Ovary (tissue), 7 donors: ENCODE measurements at regions not wholly inside any gene's neighbourhood (a gene's known extent, or its start where the extent isn't known, plus 50 kb on each side); places are given as distances from the start of the nearest gene placed in this dataset.
"Not testable (repeated sequence)": the region's sequence is repeated elsewhere in the genome, so short reads cannot be mapped to it uniquely, and the experiment has no call there.

Experiments used
- DNase-seq, 5 donors: peaks; one replicate each; pipeline ENCODE4 v3.0.0-alpha.2; 2019 to 2020
- H3K27ac ChIP-seq, 2 donors: fragments of 200-600 bp; one replicate each; pipeline versions ENCODE4 v1.5.1 to v1.8.0; 2019 to 2022
- H3K27me3 ChIP-seq: fragments of 200-600 bp; one replicate; pipeline ENCODE4 v1.8.0; 2022
- H3K36me3 ChIP-seq: fragments of 200-600 bp; sonication (generic); one replicate; pipeline ENCODE4 v1.5.1; 2019
- H3K4me1 ChIP-seq: one replicate; pipeline ENCODE4 v1.8.1; 2013; ENCODE audit warnings: mild to moderate bottlenecking, moderate library complexity; ENCODE audit not compliant: insufficient read depth
- H3K4me3 ChIP-seq: fragments of 200-600 bp; sonication (generic); one replicate; pipeline ENCODE4 v1.5.1; 2017
- H3K9me3 ChIP-seq, 2 donors: fragments of 200-600 bp in 1 of 2; sonication (generic) in 1 of 2; one replicate each; pipeline versions ENCODE4 v1.5.1 to v1.8.1; 2013 to 2019; ENCODE audit warnings: mild to moderate bottlenecking in 1 of 2, moderate library complexity in 1 of 2
- EP300 ChIP-seq: sonication (generic); formaldehyde crosslinking; IDR thresholded peaks from one replicate; pipeline ENCODE4 v1.6.1; 2017; ENCODE audit warnings: antibody characterized with exemption
- POLR2A ChIP-seq: fragments of 450-650 bp; IDR thresholded peaks from one replicate; pipeline ENCODE4 v1.6.1; 2017; ENCODE audit warnings: antibody characterized with exemption, mild to moderate bottlenecking, moderate library complexity
- WGBS, 3 donors: extraction: QIAGEN DNeasy Blood & Tissue Kit in 1 of 3; methylation state at CpG; one replicate each; pipeline versions ENCODE4 v1.1.5 to v1.1.7; 2013 to 2017; 5-methylcytosine and 5-hydroxymethylcytosine counted together
- intact Hi-C, 4 donors: fragments of 100-400 bp; cut with DNase I; formaldehyde crosslinking; loops; one replicate each; pipeline versions ENCODE4 v1.11.0 to v1.15.1; 2022 to 2023
- TF ChIP-seq, protein P1 (sequence below), 3 donors: fragments of 450-650 bp in 2 of 3; fragments of 200-600 bp in 1 of 3; IDR thresholded peaks; one replicate each; pipeline versions ENCODE4 v1.5.1 to v1.8.0; 2016 to 2022; ENCODE audit warnings: antibody characterized with exemption in 3 of 3, mild to moderate bottlenecking in 1 of 3
- donor health status: DM: no; HTN: no; CAD: no; lungs with moderate emphysema.
- donor health status: DM: no; HTN: no; CAD: no.
- donor health status: Bipolar disorder and iron deficiency.
- donor health status: DM: no; HTN: no; CAD: no.
- donor health status: DM: yes; HTN: yes; CAD: no.

GRCh38 chr7:137127058-137127457 lies 216.5 kb downstream of the PTN start:
- Histone ChIP-seq H3K27ac (no peak overlapping the region), H3K27me3 (no peaks in the 10 kb centered on the region), H3K4me1 (no peaks in the 10 kb centered on the region), H3K9me3 (no peaks in the 10 kb centered on the region), H3K4me3 (no peak overlapping the region), H3K36me3 (no peaks in the 10 kb centered on the region)
- 43 to 93% (median 57%) methylated on average over 1 of the region's 1 CpG for WGBS, 3 donors
- DNase-seq = no peak
- TF ChIP-seq EP300 (no peak), POLR2A (no peak)
- TF ChIP-seq, protein P1, sequence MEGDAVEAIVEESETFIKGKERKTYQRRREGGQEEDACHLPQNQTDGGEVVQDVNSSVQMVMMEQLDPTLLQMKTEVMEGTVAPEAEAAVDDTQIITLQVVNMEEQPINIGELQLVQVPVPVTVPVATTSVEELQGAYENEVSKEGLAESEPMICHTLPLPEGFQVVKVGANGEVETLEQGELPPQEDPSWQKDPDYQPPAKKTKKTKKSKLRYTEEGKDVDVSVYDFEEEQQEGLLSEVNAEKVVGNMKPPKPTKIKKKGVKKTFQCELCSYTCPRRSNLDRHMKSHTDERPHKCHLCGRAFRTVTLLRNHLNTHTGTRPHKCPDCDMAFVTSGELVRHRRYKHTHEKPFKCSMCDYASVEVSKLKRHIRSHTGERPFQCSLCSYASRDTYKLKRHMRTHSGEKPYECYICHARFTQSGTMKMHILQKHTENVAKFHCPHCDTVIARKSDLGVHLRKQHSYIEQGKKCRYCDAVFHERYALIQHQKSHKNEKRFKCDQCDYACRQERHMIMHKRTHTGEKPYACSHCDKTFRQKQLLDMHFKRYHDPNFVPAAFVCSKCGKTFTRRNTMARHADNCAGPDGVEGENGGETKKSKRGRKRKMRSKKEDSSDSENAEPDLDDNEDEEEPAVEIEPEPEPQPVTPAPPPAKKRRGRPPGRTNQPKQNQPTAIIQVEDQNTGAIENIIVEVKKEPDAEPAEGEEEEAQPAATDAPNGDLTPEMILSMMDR (IDR thresholded peaks at IDR 0.05) = no peak
- intact Hi-C loops = no loop called here

GRCh38 chr7:137122145-137122544 lies 221.4 kb downstream of the PTN start:
- no peaks in the 10 kb centered on the region for H3K9me3 ChIP-seq
- H3K36me3 ChIP-seq = no peaks in the 10 kb centered on the region
- DNase-seq = no peak
- no peak overlapping the region for H3K27ac ChIP-seq
- no peak overlapping the region for H3K4me3 ChIP-seq
- 74 to 83% (median 75%) methylated on average over 2 of the region's 2 CpGs for WGBS, 3 donors
- TF ChIP-seq POLR2A = no peak
- no peak for TF ChIP-seq EP300
- TF ChIP-seq, protein P1 (IDR thresholded peaks at IDR 0.05) = no peak
- no peaks in the 10 kb centered on the region for H3K4me1 ChIP-seq
- intact Hi-C loops = no loop called here
- no peaks in the 10 kb centered on the region for H3K27me3 ChIP-seq

DNA sequence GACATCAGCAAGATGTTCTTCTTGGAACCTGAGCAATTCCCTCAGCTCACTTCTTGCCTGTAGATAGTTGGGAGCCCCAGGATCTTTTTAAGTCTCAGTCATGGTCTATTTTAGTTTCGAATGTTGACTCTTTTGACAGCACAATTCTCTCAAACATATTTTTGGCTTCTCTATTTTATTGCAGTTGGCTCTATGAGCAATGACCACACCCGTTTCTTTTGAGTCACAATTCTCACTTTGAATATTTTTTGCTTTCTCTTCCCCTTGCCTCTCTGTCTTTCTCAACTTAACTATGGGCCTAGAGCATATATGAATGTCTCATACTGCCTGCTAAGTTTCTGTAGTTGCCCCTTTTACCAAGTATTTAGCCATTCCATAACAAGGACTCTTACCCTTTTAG lies 222.8 kb downstream of the PTN start:
- H3K27ac ChIP-seq = no peak overlapping the region
- no peak overlapping the region for H3K4me3 ChIP-seq
- H3K27me3 ChIP-seq = no peaks in the 10 kb centered on the region
- H3K9me3 ChIP-seq = no peaks in the 10 kb centered on the region
- DNase-seq = no peak
- intact Hi-C loops = no loop called here
- WGBS, 3 donors = 74 to 82% (median 79%) methylated on average over 2 of the region's 2 CpGs
- no peaks in the 10 kb centered on the region for H3K4me1 ChIP-seq
- no peaks in the 10 kb centered on the region for H3K36me3 ChIP-seq
- TF ChIP-seq, protein P1 (IDR thresholded peaks at IDR 0.05) = no peak
- TF ChIP-seq EP300 (no peak), POLR2A (no peak)

GRCh38 chr7:137110535-137110934 lies 233.0 kb downstream of the PTN start:
- H3K27me3 ChIP-seq = no peaks in the 10 kb centered on the region
- no peaks in the 10 kb centered on the region for H3K9me3 ChIP-seq
- DNase-seq = no peak
- H3K36me3 ChIP-seq = no peaks in the 10 kb centered on the region
- H3K4me3 ChIP-seq = no peak overlapping the region
- intact Hi-C loops = no loop called here
- H3K27ac ChIP-seq = no peak overlapping the region
- no peak for TF ChIP-seq POLR2A
- no peak for TF ChIP-seq EP300
- TF ChIP-seq, protein P1 (IDR thresholded peaks at IDR 0.05) = no peak
- H3K4me1 ChIP-seq = no peaks in the 10 kb centered on the region

GRCh38 chr7:137110091-137110509 lies 233.4 kb downstream of the PTN start:
- H3K4me1 ChIP-seq = no peaks in the 10 kb centered on the region
- 66 to 80% (median 74%) methylated on average over 3 of the region's 3 CpGs for WGBS, 3 donors
- DNase-seq = no peak
- H3K27me3 ChIP-seq = no peaks in the 10 kb centered on the region
- no peak overlapping the region for H3K27ac ChIP-seq
- intact Hi-C loops = no loop called here
- no peaks in the 10 kb centered on the region for H3K9me3 ChIP-seq
- TF ChIP-seq EP300 = no peak
- TF ChIP-seq, protein P1 (IDR thresholded peaks at IDR 0.05) = no peak
- TF ChIP-seq POLR2A = no peak
- H3K4me3 ChIP-seq = no peak overlapping the region
- H3K36me3 ChIP-seq = no peaks in the 10 kb centered on the region

GRCh38 chr7:137107802-137108201 lies 235.7 kb downstream of the PTN start:
- DNase-seq, H3K4me3 ChIP-seq, H3K27ac ChIP-seq, intact Hi-C loops, H3K27me3 ChIP-seq, H3K9me3 ChIP-seq, H3K4me1 ChIP-seq, H3K36me3 ChIP-seq: not testable (repeated sequence)
- 82 to 96% (median 82%) methylated on average over 2 of the region's 2 CpGs for WGBS, 3 donors

- intact Hi-C loops, H3K27ac ChIP-seq, DNase-seq, H3K27me3 ChIP-seq, H3K9me3 ChIP-seq, H3K4me1 ChIP-seq, H3K36me3 ChIP-seq, H3K4me3 ChIP-seq: not testable (repeated sequence)
- WGBS, 3 donors = 86 to 89% (median 86%) methylated on average over 8 of the region's 8 CpGs
These were observed 235.1 kb downstream of the CHRM2 start for GRCh38 chr7:137103526-137103925.
